ENCODE measurements at regions not wholly inside any gene's neighbourhood (a gene's known extent, or its start where the extent isn't known, plus 50 kb on each side); places are given as distances from the start of the nearest gene placed in this dataset.

DNA sequence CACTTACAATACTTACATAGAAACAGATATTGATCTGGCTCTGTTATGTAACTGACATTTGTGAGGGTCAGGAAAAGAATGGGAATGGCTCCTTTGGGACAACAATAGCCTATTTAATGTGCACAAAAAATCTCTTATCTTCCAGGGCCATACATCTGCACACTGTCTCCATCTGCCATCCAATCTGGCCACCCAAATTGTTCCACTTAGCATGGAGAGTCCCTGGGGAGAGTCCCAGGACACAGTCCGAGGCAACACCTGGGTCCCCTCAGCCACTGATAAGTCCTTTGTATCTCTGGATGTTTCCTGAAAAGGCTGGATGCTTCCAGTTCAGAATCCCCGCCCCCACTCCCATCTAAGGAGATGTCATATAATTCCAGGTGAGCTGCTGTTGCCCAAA lies 274.2 kb upstream of the NCKAP5 start:
- peak overlapping the region; percentile 97 for H2BK5ac ChIP-seq (ENCODE audit: low read depth, low read length, poor library complexity, severe bottlenecking)
- no peaks in the 10 kb centered on the region for H3K9me3 ChIP-seq (ENCODE audit: control insufficient read depth, insufficient read depth, low read length)
- H2AK9ac ChIP-seq (replicated peaks; ENCODE audit: low read depth, low read length, poor library complexity) = peak overlapping the region; percentile 34
- peak overlapping the region; percentile 85 for H3K56ac ChIP-seq (ENCODE audit: extremely low read depth, insufficient read depth, low read length)
- H4K8ac ChIP-seq (ENCODE audit: low read depth in 2 of 2, low read length in 2 of 2) = peak overlapping the region; percentile 83 to 93
- no peaks in the 10 kb centered on the region for H3K36me3 ChIP-seq (ENCODE audit: control insufficient read depth, insufficient read depth, low read length)
- no peaks in the 10 kb centered on the region for H4K20me1 ChIP-seq (ENCODE audit: insufficient read depth, low read length)
- peak overlapping the region; percentile 97 for H4K91ac ChIP-seq (ENCODE audit: insufficient read depth, low read depth, low read length)
- H3K9ac ChIP-seq (ENCODE audit: low read depth, low read length) = no peak overlapping the region; the same call in 1 of the 2 replicates
- ATAC-seq (ENCODE audit: low read depth) (no peak), DNase-seq (no peak)
- peak overlapping the region; percentile 97 for H2BK20ac ChIP-seq (ENCODE audit: low read depth, low read length)
- peak overlapping the region; percentile 88 for H3K18ac ChIP-seq (ENCODE audit: low read depth, low read length)
- dilution Hi-C loops (cut with HindIII; ENCODE audit: low sequenced_read_pairs, unreplicated experiment) = no loop called here
- TF ChIP-seq SMC3 (IDR thresholded peaks at IDR 0.05; ENCODE audit: low read depth, low read length) (no peak), FOS (IDR thresholded peaks at IDR 0.05; ENCODE audit: low read depth, low read length) (no peak), RAD21 (IDR thresholded peaks at IDR 0.05; ENCODE audit: low read length) (no peak), POLR2A (IDR thresholded peaks at IDR 0.05; ENCODE audit: low read depth, low read length) (no peak; the same call in 1 of the 2 replicates), MXI1 (IDR thresholded peaks at IDR 0.05; ENCODE audit: borderline replicate concordance, low read depth, low read length) (no peak), CEBPB (IDR thresholded peaks at IDR 0.05; ENCODE audit: low read depth, low read length) (no peak), MAZ (IDR thresholded peaks at IDR 0.05; ENCODE audit: borderline replicate concordance, low read depth, low read length) (no peak), RCOR1 (IDR thresholded peaks at IDR 0.05; ENCODE audit: insufficient replicate concordance, low read length) (no peak)
- TF ChIP-seq, protein P1, sequence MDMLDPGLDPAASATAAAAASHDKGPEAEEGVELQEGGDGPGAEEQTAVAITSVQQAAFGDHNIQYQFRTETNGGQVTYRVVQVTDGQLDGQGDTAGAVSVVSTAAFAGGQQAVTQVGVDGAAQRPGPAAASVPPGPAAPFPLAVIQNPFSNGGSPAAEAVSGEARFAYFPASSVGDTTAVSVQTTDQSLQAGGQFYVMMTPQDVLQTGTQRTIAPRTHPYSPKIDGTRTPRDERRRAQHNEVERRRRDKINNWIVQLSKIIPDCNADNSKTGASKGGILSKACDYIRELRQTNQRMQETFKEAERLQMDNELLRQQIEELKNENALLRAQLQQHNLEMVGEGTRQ (IDR thresholded peaks at IDR 0.05; ENCODE audit: low read depth, low read length) = no peak
- peak overlapping the region; percentile 98 for H2BK15ac ChIP-seq (ENCODE audit: low read depth, low read length)
- peaks cover 23% of the 10 kb centered on the region for H3K9me1 ChIP-seq (ENCODE audit: insufficient read depth, low read length)
- H3K4me1 ChIP-seq (ENCODE audit: control insufficient read depth, insufficient read depth, low read length) = peaks cover 24% of the 10 kb centered on the region
- in situ Hi-C loops (cut with MboI; ENCODE audit: low sequenced_read_pairs) = loop anchor here (5.0 to 25.0 kb wide), 2 partner anchors 280 to 1180 kb away; partner anchors contain the start of gene LYPD1
- CTCF ChIA-PET = interaction anchor here (0.5 to 2.1 kb wide), 2 partner anchors 37 to 62 kb away, joined by 3 to 6 read pairs; no protein-coding TSS in a partner anchor
- BruUV-seq (replicated peaks) = no TSS peak
- H3K27me3 ChIP-seq (ENCODE audit: control insufficient read depth, insufficient read depth, low read length) = no peaks in the 10 kb centered on the region
- H3K27ac ChIP-seq (ENCODE audit: insufficient read depth, low read length) = peak overlapping the region; percentile 19
- no peak overlapping the region for H2AFZ ChIP-seq (replicated peaks; ENCODE audit: low read length, poor library complexity)
- H3K79me1 ChIP-seq (ENCODE audit: low read depth in 1 of 2, low read length in 2 of 2) = peaks cover 0 to 35% of the 10 kb centered on the region in 2 experiments; a peak in 2 of 4 replicates
- H3K14ac ChIP-seq (replicated peaks; ENCODE audit: low read depth, low read length) = peak overlapping the region; percentile 91
- peak overlapping the region; percentile 97 for H2BK120ac ChIP-seq (ENCODE audit: low read depth, low read length)
- H4K5ac ChIP-seq (ENCODE audit: low read depth, low read length) = peak overlapping the region; percentile 87
- peak overlapping the region; percentile 99 for H3K4ac ChIP-seq (ENCODE audit: low read depth, low read length)
- peak overlapping the region; percentile 77 for H3K23ac ChIP-seq (ENCODE audit: low read depth, low read length)
- WGBS, 2 experiments (ENCODE audit: extremely low coverage in 2 of 2, insufficient read length in 1 of 2) = no CpG with 5 or more reads among the region's 2 CpGs
- intact Hi-C loops (cut with micrococcal nuclease) = loop anchor here (2.0 to 10.0 kb wide), 6 partner anchors 52 to 1988 kb away; partner anchors contain the start of gene LYPD1
- H2AK5ac ChIP-seq (ENCODE audit: low read depth, low read length) = peak overlapping the region; percentile 98
- H3K4me3 ChIP-seq (ENCODE audit: insufficient read depth, low read depth, low read length) = no peak overlapping the region
- POLR2A ChIA-PET (ENCODE audit: unreplicated experiment) = interaction anchor here (1.4 kb wide), 1 partner anchor 274 kb away, joined by 4 read pairs; the partner anchor contains the start of gene NCKAP5
- no peak overlapping the region for H3K4me2 ChIP-seq (ENCODE audit: low read depth, low read length)
